Neural cell (in vitro differentiated cells): ENCODE measurements at regions not wholly inside any gene's neighbourhood (a gene's known extent, or its start where the extent isn't known, plus 50 kb on each side); places are given as distances from the start of the nearest gene placed in this dataset.
A peak's percentile ranks its signal among the peaks of the same experiment; 100 is the strongest.

Experiments used
- H2AFZ ChIP-seq: fragments of 200-600, 300-800 bp; sonication (generic), shearing (Covaris generic); 2 replicates; pipeline ENCODE4 v1.6.0; 2014; ENCODE audit warnings: low read depth, mild to moderate bottlenecking, antibody characterized with exemption, low read length, moderate library complexity
- H3F3A ChIP-seq: fragments of 200-600 bp; shearing (Covaris generic); 2 replicates; pipeline ENCODE4 v1.6.1; 2016; ENCODE audit warnings: mild to moderate bottlenecking, moderate library complexity, mixed read lengths, antibody characterized with exemption, low read length; ENCODE audit not compliant: insufficient read depth, poor library complexity, severe bottlenecking
- H3K27ac ChIP-seq: fragments of 200-600, 300-800 bp; sonication (generic), shearing (Covaris generic); 2 replicates; pipeline ENCODE4 v1.5.1; 2014; ENCODE audit warnings: mild to moderate bottlenecking, low read length, moderate library complexity
- H3K27me3 ChIP-seq: fragments of 300-800, 200-600 bp; sonication (generic), shearing (Covaris generic); 2 replicates; pipeline ENCODE4 v1.6.0; 2014; ENCODE audit warnings: mild to moderate bottlenecking, low read depth, low read length, moderate library complexity; ENCODE audit not compliant: insufficient read depth
- H3K36me3 ChIP-seq: fragments of 300-800, 200-600 bp; sonication (generic), shearing (Covaris generic); 2 replicates; pipeline ENCODE4 v1.5.1; 2014; ENCODE audit warnings: mild to moderate bottlenecking, antibody characterized with exemption, low read length, moderate library complexity; ENCODE audit not compliant: insufficient read depth
- H3K4me2 ChIP-seq: fragments of 300-800, 200-600 bp; sonication (generic), shearing (Covaris generic); 2 replicates; pipeline ENCODE4 v1.6.0; 2014; ENCODE audit warnings: mild to moderate bottlenecking, low read length
- H3K4me3 ChIP-seq: fragments of 300-800, 200-600 bp; sonication (generic), shearing (Covaris generic); 2 replicates; pipeline ENCODE4 v1.5.1; 2014; ENCODE audit warnings: mild to moderate bottlenecking, low read length, moderate library complexity
- H3K79me2 ChIP-seq: fragments of 200-600 bp; shearing (Covaris generic); replicated peaks from 2 replicates; pipeline ENCODE4 v1.6.0; 2014; ENCODE audit warnings: mild to moderate bottlenecking, low read length, moderate library complexity; ENCODE audit not compliant: insufficient read depth
- H3K9ac ChIP-seq: fragments of 300-800, 200-600 bp; sonication (generic), shearing (Covaris generic); 2 replicates; pipeline ENCODE4 v1.6.1; 2016; ENCODE audit warnings: mild to moderate bottlenecking, low read length, mixed read lengths
- H3K9me2 ChIP-seq: fragments of 200-600 bp; shearing (Covaris generic); 2 replicates; pipeline ENCODE4 v1.6.1; 2016; ENCODE audit warnings: mild to moderate bottlenecking, low read length, mixed read lengths; ENCODE audit not compliant: insufficient read depth
- H3K9me3 ChIP-seq: fragments of 200-600, 300-800 bp; sonication (generic), shearing (Covaris generic); 2 replicates; pipeline ENCODE4 v1.6.1; 2016; ENCODE audit warnings: mild to moderate bottlenecking, mixed run types, low read length, moderate library complexity, mixed read lengths
- H4K20me1 ChIP-seq: fragments of 200-600 bp; shearing (Covaris generic); 2 replicates; pipeline ENCODE4 v1.6.1; 2016; ENCODE audit warnings: mild to moderate bottlenecking, mixed run types; ENCODE audit not compliant: insufficient read depth
- EP300 ChIP-seq: fragments of 450-650 bp; conservative IDR thresholded peaks from 2 replicates; pipeline ENCODE4 v1.6.1; 2014; ENCODE audit warnings: antibody characterized with exemption, mild to moderate bottlenecking, moderate library complexity; ENCODE audit not compliant: poor library complexity, severe bottlenecking
- EZH2 ChIP-seq: fragments of 200-600, 300-800 bp; shearing (Covaris generic), sonication (generic); IDR thresholded peaks from 2 replicates; pipeline ENCODE4 v1.6.1; 2014; ENCODE audit warnings: antibody characterized with exemption, low read length, borderline replicate concordance, mild to moderate bottlenecking; ENCODE audit not compliant: insufficient read depth, poor library complexity, severe bottlenecking
- MXI1 ChIP-seq: fragments of 450-650 bp; conservative IDR thresholded peaks from 2 replicates; pipeline ENCODE4 v1.6.1; 2014; ENCODE audit warnings: antibody characterized with exemption, mild to moderate bottlenecking; ENCODE audit not compliant: poor library complexity, severe bottlenecking
- POLR2AphosphoS5 ChIP-seq: IDR thresholded peaks from 2 replicates; pipeline ENCODE4 v1.6.1; 2012
- RAD21 ChIP-seq: fragments of 450-650 bp; conservative IDR thresholded peaks from 2 replicates; pipeline ENCODE4 v1.6.1; 2014; ENCODE audit warnings: antibody characterized with exemption, mild to moderate bottlenecking, moderate library complexity
- SMC3 ChIP-seq: fragments of 450-650 bp; conservative IDR thresholded peaks from 2 replicates; pipeline ENCODE4 v1.6.1; 2014; ENCODE audit warnings: antibody characterized with exemption, mild to moderate bottlenecking, moderate library complexity; ENCODE audit not compliant: poor library complexity
- TAF1 ChIP-seq: IDR thresholded peaks from 2 replicates; pipeline ENCODE4 v1.6.1; 2012; ENCODE audit warnings: low read depth
- TF ChIP-seq, protein P1 (sequence below): fragments of 450-650 bp; IDR thresholded peaks from 2 replicates; pipeline ENCODE4 v1.5.1; 2014; ENCODE audit warnings: antibody characterized with exemption, mild to moderate bottlenecking, moderate library complexity; ENCODE audit not compliant: poor library complexity, severe bottlenecking
- TF ChIP-seq, protein P2 (sequence below): IDR thresholded peaks from 2 replicates; pipeline ENCODE4 v1.6.1; 2012; ENCODE audit warnings: borderline replicate concordance

DNA sequence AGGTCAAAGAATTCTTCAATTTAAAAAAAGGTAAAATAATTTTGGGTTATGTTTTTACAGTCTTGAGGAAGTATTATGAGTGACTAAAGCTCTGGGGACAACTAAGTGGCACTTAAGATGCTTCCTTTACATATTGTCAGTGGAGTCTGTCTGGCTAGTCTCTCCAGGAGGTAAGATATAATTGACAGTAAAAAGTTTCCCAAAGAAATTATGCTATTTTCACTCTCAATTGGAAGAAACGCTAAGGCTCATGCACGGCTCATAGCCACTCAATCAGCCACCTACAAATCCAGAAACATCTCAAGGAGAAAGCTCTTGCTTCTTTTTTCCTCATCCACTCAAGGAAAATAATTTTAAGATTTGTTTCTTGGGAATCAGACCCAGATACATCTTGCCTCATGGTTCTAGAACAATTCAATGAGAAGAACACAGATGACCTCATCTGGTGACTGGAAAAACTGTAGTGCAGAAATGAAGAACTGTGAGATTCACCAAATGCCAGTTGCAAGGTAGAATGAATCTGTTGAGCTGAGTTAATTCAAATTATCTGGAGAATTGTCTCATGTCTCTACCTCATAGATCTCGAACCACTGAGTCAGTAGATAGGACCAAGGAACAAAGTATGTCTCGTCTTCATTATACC, 252.9 kb downstream of the TPBG start:
- Histone ChIP-seq H3F3A (no peaks in the 10 kb centered on the region), H3K9me2 (no peaks in the 10 kb centered on the region), H3K79me2 (no peaks in the 10 kb centered on the region), H2AFZ (no peak overlapping the region), H3K27ac (peak overlapping the region; percentile 17), H3K4me2 (no peak overlapping the region), H3K27me3 (no peaks in the 10 kb centered on the region), H3K9me3 (no peaks in the 10 kb centered on the region), H3K9ac (no peak overlapping the region), H3K4me3 (no peak overlapping the region), H3K36me3 (no peaks in the 10 kb centered on the region), H4K20me1 (no peaks in the 10 kb centered on the region)
- no peak for TF ChIP-seq POLR2AphosphoS5
- TF ChIP-seq SMC3: peak; percentile 42
- TF ChIP-seq, protein P1, sequence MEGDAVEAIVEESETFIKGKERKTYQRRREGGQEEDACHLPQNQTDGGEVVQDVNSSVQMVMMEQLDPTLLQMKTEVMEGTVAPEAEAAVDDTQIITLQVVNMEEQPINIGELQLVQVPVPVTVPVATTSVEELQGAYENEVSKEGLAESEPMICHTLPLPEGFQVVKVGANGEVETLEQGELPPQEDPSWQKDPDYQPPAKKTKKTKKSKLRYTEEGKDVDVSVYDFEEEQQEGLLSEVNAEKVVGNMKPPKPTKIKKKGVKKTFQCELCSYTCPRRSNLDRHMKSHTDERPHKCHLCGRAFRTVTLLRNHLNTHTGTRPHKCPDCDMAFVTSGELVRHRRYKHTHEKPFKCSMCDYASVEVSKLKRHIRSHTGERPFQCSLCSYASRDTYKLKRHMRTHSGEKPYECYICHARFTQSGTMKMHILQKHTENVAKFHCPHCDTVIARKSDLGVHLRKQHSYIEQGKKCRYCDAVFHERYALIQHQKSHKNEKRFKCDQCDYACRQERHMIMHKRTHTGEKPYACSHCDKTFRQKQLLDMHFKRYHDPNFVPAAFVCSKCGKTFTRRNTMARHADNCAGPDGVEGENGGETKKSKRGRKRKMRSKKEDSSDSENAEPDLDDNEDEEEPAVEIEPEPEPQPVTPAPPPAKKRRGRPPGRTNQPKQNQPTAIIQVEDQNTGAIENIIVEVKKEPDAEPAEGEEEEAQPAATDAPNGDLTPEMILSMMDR: peak; percentile 44
- peak; percentile 53 for TF ChIP-seq RAD21

DNA sequence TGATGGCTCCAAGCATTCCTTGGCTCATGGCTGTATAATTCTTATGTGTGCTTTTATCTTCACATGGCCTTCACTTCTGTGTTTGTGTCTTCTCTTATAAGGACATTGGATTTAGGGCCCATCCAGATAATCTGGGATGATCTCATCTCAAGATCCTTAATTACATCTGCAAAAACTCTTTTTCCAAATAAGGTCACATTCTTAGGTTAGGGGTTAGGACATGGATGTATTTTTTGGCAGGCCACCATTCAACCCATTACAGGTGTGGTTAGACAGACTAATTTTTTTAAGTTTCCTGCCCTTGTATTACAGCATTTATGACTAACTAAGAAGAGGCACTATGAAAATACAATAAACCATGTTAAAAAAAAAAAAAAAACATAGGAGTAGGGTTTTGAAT, 254.0 kb downstream of the TPBG start:
- TF ChIP-seq MXI1: no peak
- no peak for TF ChIP-seq RAD21
- no peak overlapping the region for H3K4me2 ChIP-seq
- H3K79me2 ChIP-seq: no peaks in the 10 kb centered on the region
- no peaks in the 10 kb centered on the region for H3K27me3 ChIP-seq
- no peak overlapping the region for H2AFZ ChIP-seq
- no peaks in the 10 kb centered on the region for H3K9me2 ChIP-seq
- no peaks in the 10 kb centered on the region for H3K9me3 ChIP-seq
- no peaks in the 10 kb centered on the region for H3K36me3 ChIP-seq
- no peak overlapping the region for H3K9ac ChIP-seq
- no peak overlapping the region for H3K27ac ChIP-seq
- no peaks in the 10 kb centered on the region for H3F3A ChIP-seq
- no peak overlapping the region for H3K4me3 ChIP-seq
- H4K20me1 ChIP-seq: no peaks in the 10 kb centered on the region

DNA sequence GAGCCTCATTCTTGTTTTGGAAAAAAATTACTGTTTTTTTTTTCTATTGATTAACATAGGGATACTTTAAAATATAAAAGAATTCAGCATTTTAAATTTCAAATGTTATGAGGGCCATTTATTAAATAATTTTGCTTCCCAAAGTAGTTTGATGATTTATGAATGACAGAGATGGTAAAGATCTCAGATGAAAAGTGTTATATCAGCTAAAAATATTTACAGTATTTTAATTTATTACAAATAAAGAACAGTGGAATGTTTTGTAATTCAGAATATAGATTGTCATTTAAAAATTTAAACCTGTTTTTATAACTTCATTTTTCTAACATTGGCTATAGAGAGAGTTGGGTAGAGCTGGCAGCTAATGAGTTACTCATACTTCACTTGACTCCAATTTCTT, 256.0 kb downstream of the TPBG start:
- no peaks in the 10 kb centered on the region for H4K20me1 ChIP-seq
- H3F3A ChIP-seq: no peaks in the 10 kb centered on the region
- no peaks in the 10 kb centered on the region for H3K36me3 ChIP-seq
- peak overlapping the region; percentile 55 for H3K27ac ChIP-seq
- no peak overlapping the region for H2AFZ ChIP-seq
- no peaks in the 10 kb centered on the region for H3K9me2 ChIP-seq
- TF ChIP-seq, protein P1: no peak
- TF ChIP-seq, protein P2, sequence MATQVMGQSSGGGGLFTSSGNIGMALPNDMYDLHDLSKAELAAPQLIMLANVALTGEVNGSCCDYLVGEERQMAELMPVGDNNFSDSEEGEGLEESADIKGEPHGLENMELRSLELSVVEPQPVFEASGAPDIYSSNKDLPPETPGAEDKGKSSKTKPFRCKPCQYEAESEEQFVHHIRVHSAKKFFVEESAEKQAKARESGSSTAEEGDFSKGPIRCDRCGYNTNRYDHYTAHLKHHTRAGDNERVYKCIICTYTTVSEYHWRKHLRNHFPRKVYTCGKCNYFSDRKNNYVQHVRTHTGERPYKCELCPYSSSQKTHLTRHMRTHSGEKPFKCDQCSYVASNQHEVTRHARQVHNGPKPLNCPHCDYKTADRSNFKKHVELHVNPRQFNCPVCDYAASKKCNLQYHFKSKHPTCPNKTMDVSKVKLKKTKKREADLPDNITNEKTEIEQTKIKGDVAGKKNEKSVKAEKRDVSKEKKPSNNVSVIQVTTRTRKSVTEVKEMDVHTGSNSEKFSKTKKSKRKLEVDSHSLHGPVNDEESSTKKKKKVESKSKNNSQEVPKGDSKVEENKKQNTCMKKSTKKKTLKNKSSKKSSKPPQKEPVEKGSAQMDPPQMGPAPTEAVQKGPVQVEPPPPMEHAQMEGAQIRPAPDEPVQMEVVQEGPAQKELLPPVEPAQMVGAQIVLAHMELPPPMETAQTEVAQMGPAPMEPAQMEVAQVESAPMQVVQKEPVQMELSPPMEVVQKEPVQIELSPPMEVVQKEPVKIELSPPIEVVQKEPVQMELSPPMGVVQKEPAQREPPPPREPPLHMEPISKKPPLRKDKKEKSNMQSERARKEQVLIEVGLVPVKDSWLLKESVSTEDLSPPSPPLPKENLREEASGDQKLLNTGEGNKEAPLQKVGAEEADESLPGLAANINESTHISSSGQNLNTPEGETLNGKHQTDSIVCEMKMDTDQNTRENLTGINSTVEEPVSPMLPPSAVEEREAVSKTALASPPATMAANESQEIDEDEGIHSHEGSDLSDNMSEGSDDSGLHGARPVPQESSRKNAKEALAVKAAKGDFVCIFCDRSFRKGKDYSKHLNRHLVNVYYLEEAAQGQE: no peak
- TF ChIP-seq EP300 (no peak), SMC3 (no peak), RAD21 (no peak), EZH2 (no peak), MXI1 (no peak), TAF1 (no peak), POLR2AphosphoS5 (no peak)
- no peak overlapping the region for H3K4me2 ChIP-seq
- H3K9ac ChIP-seq: no peak overlapping the region
- H3K4me3 ChIP-seq: no peak overlapping the region
- no peaks in the 10 kb centered on the region for H3K9me3 ChIP-seq
- no peaks in the 10 kb centered on the region for H3K79me2 ChIP-seq
- H3K27me3 ChIP-seq: no peaks in the 10 kb centered on the region
